NK-92 treated with Interleukin-12 subunit alpha and Interleukin-12 subunit beta, amount 100 ng/mL, for 24 hours (cell line): ENCODE measurements at regions not wholly inside any gene's neighbourhood (a gene's known extent, or its start where the extent isn't known, plus 50 kb on each side); places are given as distances from the start of the nearest gene placed in this dataset.

Experiments used
- DNase-seq: peaks from one replicate; lab custom pipeline; 2025; lab: John Stamatoyannopoulos, UW

DNA sequence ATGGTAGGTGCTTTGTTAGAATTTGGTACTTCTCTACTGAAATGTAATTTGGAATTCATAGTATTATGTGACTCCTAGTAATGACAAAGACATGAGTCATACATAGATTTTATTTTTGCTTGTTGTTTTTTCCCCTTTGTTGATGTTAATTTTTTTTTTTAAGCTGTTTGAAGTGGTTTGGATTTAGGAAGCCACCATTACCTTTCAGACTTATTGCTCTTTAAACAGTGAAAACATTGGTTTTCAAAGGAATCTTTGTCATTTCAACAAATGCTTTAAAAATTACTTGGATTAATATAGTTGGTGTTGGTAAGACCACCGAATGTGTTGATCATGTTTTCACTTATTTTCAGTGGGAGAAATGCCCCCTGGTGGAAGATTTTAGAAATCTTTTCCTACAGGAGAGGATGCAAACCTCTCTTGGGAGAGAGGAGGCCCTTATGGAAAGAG, 170.1 kb upstream of the PITX1 start:
- no peak for DNase-seq

DNA sequence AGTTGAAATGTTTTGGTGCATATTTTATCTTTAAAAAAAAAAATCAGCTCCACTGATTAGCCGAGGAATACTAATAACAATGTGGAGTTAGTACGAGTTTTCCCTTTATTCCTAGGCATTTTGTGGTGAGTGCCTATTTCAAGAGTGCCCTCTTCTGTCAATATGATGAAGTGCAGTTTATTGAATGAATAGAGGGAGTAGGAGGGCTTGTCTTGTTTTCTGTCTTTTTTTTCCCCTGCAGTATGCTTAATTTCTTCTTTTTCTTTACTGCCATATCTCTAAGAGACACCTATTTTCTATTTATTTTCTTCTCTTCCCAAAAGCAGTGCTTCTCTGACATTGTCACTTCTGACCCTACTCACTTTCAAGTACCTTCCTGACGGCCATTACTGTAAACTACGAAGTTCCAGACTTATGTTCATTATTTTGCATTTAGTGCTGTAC, 169.6 kb upstream of the PITX1 start:
- DNase-seq: no peak

DNA sequence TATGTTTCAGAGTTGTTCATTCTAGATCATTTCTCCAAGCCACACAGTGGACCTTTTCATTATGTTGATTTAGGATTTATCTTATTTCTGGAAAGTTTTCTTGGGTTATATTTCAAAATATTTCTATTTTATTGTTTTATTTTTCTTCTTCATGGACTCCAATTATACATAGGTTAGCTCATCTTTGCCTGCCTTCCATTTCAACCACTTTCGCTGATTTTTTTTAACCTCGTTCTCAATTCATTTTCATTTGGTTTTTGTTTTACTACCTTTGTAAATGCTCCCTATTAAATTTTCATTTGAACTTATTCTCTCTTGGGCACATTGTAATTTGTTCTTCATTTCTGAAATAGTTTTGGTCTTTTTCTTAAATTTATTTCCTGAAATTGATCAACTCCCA, 169.0 kb upstream of the PITX1 start:
- DNase-seq: no peak

DNA sequence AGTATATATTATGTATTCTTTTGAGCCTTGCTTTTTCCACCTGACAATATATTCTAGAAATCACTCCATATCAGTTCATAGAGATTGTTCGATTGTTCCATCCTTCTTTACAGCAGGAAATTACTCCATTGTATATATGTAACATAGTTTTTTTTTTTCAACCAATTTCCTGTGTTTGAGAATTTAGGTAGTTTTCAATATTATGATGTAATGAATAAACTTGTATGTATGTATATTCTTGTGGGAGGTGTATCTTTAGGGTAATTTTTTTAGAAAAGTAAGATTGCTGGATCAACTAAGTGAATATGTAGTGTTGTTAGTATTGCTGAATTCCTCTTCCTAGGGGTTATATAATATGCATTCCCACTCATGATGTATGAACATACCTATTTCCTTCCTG, 165.9 kb upstream of the PITX1 start:
- no peak for DNase-seq

DNA sequence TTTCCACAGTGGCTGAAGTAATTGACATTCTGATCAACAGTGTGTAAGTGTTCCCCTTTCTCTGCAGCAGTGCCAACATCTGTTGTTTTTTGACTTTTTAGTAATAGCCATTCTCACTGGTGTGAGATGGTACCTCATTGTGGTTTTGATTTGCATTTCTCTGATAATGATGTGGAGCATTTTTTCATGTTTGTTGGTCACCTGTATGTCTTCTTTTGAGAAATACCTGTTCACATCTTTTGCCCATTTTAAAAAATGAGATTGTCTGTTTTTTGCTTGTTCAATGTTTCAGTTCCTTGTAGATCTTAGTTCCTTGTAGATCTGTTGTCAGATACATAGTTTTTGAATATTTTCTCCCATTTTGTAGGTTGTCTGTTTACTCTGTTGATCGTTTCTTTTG, 162.5 kb upstream of the PITX1 start:
- DNase-seq: no peak

DNA sequence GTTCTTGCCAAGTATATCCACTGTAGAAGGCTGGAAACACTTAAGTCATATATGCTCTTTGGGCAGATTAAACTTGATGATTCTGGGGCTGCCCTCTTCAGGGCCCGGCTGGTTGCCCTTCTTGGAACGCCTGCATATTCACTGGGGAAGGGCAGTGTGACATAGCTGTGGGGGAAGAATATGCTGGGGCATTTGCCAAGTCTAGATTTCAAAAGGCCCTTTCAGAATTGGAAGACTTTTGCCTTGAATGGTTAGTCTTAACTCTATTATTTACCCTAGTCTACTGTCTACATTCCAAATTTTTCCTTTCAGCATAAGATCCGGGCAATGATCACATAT, 161.2 kb upstream of the PITX1 start:
- no peak for DNase-seq

DNA sequence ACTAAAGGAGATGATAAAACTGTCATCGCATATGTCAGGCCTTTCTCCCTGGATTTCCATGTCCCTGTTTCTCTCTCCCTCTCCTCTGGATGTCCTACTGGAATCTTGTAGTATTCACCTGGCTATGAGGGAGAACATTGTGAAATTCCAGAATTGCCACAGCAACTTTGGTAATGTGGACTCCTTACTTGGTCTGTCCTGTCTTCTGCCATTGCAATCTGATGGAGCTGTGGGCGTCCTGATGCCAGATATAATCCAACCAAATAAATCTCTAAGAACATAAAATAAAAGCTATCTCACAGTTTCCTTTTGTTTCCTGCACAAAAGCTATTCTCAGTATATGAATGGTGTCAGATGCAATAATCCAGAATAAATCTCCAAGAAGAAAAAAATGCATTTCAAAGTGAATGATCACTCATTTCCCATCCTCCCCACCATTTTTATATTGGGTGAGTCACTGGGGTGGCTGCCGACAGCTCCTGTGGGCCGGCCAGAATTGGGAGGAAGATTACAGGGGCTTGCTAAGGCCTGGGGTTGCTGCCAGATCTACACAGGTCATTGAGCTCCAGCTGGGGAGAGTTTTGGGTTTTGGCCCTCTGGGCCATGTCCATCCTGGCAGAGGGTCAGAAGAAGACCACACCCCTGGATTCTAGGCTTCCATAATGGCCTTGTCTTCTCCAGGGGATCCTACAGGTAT, 160.7 kb upstream of the PITX1 start:
- no peak for DNase-seq

DNA sequence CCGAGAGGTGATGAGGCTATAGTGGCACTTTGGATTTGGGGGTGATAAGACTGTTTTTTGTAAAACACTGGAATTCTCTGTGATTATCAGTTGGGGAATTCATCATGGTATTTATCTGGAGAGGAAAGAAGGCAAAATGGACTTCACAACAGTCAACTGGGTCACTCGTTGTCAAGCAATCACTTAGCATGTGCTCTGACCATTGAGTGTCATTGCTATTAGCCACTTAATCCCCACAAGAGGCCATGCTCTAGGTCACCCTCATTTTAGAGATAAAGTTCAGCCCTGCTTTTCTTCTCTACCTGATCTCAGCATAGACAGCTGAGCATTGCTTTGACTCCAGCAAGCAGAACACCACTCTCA, 160.1 kb upstream of the PITX1 start:
- no peak for DNase-seq

DNA sequence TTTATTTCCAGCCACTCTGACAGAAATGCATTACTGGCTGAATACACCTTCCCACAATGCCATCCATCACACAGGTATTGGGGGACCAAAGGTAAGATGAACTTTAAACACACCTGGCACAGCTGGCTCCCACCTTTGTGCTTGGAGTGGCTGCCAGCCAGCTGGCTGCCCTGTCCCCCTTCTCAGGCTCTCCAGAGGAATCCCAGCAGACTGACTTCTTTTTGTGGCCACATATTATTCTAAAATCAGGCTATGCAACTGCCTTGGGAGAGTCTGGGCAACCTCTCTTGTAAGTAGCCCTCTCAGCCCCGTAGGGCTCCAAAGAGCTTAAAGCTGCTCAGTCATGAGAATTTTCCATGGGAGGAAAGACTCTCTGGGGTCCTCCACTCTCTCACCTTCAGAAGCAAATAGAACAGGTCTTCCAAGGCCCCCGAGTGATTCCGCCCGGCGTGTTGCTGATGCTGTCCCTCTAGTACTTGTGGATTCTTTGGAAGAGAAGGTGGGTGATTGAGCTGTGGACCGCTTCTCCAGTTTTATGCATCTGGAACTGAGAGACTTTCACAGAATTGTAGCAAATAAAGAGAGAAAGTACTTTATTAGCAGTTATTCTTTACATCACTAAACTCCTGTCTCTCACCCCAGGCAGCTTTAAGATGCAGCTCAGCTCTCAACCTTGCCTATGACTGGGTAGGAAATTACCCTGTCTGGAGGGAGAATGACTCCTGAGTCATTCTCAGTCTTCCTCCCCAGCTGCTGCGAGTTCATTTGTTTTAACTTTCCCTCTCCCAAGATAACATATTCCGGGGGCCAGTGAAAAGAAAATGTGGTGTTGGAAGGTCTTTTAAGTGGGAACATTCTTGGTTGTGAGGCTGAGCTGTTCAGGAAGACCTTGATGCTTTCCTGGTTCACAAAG, 159.4 kb upstream of the PITX1 start:
- DNase-seq: no peak

DNA sequence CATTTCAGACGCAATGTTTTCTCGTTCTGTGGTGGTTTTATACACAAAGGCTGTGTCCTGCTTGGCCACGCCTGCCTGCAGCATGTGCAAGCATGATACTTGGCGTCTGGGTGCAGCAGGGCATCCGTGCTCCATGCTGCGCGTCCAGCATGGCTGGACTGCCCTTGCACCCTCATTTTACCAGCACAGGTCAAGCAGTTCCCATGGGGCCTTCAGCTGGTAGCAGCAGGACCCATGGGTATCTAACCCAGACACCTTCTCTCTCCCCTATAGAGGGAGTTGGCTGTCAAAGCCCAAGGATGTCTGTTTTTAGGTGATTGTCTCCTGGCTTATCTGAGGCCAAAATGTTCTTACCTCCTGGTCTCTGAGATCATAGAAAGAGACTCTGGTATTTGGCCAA, 158.3 kb upstream of the PITX1 start:
- no peak for DNase-seq

DNA sequence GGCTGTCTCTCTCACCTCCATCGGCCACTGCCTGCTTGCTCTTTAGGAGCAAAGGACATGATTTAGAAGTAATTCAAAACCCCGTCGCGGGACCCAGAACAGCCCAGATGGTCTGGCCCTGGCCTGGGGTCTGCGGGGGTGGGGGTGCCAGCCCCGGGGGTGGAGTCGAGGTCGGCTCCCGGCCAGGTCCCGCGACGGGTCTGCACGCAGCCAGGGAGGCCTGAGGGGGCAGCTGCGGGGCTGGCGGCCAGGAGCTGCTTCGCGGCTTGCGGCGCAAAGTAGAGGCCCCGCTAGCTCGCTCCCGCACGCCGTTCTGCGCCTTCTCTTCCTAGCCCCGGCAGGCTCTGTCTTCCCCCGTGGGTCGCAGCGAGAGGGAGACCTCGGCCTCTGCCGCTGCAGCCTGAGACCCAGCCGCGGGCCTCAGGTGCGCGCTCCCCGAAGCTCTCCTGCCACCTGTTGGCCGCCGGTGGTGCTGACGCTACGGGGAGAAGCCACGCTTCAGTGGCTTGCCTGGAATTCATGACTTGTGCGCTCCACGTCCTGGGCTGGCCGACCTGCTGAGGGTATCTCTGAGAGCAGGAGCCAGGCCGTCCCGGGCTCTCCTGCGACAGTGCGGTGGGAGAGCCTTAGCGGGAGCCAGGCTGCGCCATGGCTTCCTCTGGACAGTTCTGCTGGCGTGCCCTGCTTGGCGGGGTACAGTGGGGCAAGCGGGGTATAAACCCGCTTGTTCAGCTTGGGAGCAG, 157.2 kb upstream of the PITX1 start:
- peak; percentile 11 for DNase-seq

DNA sequence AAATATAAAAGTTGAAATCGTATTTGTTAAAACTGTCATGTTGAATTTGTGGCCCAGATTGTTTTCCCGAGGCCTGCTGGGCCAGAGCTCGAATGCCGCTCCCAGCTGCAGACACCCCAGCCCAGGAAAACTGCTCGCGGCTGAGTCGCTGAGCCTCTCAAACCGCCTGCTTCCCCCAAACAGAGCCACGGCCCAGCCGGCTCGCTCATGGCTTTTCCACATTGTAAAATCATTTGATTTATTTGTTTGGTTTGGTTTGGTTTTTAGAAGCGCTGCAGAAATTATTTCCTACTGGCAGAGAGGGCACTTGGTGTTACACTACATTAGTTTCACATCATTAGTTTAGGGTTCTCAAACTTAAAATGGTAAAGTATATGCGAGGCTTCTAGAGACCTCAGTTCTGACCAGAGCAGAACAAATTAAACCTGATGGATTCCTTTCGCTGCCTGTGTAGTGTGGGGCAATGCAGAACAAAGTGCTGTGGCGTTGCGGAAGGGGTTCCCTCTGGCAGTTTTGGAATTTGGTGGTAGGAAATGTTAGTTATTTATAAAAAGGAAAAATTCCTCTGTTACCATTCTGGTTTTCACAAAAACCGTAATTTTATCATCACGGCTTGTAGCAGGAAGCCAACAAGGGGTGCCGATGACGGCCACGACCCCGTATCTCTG, 156.5 kb upstream of the PITX1 start:
- no peak for DNase-seq

DNA sequence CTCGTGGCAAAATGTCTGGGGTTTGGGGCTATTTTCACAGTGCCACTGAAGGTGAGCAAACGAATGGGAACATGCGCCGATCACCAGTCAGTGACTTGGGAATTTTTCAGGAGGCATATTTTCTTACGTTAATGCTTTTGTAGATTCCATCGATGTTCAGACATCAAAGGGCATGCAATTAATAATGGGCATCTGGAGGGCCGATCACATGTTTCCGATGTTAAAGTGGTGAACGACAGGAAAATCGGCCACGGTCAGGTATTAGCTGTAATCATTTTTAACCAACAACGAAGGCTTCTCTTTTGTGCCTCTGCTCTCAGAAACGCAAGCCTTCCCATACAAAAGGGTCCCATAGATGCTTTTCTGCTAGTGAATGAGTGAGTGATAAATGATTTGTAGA, 155.0 kb upstream of the PITX1 start:
- DNase-seq: no peak

DNA sequence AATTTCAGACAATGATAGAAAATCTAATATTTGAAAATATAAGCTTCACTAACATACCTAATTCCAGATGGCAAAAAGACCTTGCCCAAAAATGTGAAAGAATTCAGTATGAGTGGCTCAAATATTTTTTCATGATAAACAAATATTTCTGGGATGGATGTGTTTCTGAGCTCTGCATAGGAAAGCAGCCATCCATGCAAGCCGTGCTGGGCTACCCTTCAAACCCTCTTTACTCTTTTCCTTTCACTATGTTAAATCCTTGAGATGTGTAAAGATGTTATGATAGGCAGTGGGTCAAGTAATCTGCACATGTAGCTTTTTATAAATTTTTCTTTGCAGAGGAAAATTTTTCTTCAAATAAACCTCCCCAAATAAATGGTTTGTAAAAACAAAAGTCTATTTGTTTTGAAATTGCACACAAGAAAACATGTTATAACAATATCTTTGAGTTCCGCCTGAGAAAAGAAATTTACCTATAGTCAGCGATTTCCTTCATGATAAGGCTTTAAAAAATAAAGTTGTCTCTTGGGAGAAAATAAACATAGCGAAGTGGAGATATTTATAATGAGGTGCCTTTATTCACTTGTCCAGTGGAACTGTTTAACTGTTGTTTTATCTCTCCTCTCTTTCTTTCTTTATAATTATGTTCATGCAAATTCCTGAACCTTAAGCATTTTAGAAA, 154.3 kb upstream of the PITX1 start:
- no peak for DNase-seq

DNA sequence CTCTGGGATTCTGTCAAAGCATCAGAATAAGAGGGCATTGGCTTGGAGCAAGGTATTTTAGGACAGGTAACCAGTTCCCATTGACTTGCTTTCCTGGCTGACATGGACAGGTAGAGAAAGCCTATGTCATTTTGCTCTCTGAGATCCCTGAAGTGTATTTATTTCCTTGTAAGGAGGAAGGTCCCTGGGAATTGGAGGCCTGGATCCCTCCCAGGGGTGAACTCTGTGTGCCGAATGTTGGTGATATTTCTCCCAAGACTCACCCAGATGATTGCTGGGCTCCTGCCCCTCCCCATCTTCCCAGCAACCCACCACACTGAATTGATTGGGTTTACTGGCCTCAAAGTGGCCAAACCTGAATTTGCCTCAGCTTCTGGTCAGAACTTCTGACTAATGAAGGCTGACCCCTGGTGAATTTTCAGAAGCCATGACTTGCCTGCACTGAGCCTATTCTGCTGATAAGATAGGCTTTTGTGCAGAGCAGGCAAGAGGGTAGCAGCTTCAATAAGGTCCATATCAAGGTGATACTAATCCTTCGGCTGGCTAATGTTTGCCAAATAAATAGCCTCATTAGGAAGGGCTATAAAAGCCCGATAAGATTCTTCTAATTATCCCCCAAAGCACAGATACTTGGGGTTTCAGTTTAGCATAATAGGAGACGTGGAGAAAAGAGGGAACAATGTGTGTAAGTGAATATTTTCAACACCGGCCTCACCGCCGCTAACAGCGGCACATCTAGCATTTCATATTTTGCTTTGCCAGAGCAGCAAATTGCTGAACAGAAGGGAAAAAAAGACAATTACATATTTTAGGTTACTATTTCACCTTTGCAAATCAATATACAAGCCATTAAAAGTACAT, 152.9 kb upstream of the PITX1 start:
- DNase-seq: no peak

DNA sequence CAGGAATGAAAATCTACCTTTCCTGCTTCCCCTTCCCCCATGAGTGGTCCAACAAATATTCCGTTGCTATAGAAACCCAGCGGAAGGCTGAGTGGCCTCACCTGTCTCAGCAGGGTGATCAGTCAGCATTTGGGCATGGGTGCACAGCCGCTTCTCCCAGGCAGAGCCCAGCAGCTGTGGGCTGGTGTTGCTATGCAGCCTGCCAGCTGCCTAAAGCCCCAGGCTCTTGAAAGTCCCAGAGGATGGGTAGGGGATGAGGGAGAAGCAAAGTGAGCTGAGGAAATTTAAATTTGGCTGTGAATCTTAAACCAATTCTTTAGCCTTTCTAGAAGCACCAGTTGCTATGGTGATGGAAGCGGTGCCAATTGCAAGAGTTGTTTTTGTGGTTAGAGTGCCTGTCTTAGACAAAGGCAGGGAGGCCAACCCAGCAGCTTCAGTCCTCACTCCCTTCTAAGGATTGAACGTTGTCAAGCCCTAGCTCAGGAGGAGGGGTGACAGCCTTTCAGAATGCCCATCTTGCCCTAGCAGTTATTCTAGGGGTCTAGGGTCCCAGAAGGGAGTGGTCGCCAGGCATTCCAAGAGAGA, 151.5 kb upstream of the PITX1 start:
- no peak for DNase-seq

DNA sequence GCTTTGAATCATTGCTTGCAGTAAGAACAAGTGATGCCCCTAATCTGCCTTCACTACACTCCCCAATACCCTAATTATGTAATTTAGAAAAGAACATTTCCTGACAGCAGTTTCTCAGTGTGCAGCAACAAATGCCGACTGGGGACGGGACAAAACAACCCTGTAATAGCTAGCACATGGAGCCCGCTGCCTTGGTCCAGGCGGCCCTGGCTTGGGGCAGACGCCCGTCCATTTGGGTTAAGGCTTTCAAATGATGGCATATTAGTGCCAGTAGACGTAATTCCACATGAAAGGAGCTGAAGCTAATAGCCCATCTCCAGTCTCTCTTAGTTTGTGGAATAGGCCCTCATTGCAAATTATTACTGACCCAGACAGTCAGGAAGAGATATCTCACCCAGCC, 150.6 kb upstream of the PITX1 start:
- no peak for DNase-seq

DNA sequence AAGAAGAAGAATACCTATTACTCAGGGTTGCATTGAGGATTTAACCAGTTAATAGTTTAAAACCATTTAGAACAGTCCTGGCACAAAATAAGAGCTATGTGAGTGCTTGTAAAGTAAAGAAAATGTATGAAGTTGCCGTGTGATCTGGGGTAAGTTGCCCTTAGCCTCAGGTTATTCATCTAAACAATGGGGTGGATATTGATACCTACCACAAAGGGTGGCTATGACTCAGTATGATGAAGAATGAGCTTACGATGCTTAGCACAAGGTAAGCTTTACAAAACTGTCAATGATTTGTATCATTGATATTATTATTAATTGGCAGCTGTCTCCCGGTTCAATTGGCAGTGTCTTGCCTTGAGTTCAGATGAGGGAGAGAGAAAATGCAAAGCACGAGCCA, 149.4 kb upstream of the PITX1 start:
- DNase-seq: no peak

DNA sequence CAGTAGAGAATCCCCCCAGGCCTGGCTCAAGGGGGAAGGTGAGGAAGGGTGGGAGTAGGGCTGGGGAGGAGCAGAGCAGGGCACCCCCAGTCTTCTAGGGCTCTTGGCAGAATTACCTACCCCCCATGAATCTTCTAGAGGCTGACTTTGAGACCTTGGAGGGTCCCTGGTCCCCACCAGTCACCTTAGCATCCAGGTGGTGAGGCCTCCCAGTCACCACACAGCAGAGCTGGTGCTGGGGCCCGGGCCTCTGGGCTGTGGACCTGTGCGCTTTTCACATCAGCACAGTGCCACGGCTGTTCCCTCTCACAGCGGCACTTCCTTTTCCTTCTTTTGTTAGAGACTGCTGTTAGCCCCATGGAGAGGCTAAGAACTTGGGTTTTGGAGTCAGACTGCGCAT, 148.6 kb upstream of the PITX1 start:
- DNase-seq: no peak

DNA sequence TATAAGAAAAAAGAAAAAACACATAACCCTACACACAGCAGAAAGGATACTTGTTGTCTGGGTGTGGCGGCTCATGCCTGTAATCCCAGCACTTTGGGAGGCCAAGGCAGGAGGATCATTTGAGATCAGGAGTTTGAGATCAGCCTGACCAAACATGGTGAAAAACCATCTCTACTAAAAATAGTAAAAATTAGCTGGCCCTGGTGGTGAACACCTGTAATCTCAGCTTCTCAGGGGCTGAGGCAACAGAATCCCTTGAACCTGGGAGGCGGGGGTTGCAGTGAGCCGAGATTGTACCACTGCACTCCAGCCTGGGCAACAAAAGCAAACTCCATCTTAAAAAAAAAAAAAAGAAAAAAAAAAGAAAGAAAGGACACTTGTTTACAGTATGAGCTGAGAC, 147.6 kb upstream of the PITX1 start:
- DNase-seq: no peak
